Smooth muscle cell (in vitro differentiated cells): ENCODE measurements at regions not wholly inside any gene's neighbourhood (a gene's known extent, or its start where the extent isn't known, plus 50 kb on each side); places are given as distances from the start of the nearest gene placed in this dataset.
"Not testable (repeated sequence)": the region's sequence is repeated elsewhere in the genome, so short reads cannot be mapped to it uniquely, and the experiment has no call there.

Experiments used
- DNase-seq: peaks from one replicate; lab custom pipeline; 2025; ENCODE audit not compliant: unreplicated experiment; lab: John Stamatoyannopoulos, UW
- H2AFZ ChIP-seq: fragments of 200-600 bp; sonication (generic); 2 replicates; pipeline ENCODE4 v1.6.0; 2016; ENCODE audit warnings: antibody characterized with exemption, low read depth, mild to moderate bottlenecking
- H3F3A ChIP-seq: fragments of 200-600 bp; sonication (generic); 2 replicates; pipeline ENCODE4 v1.6.0; 2017; ENCODE audit warnings: antibody characterized with exemption, low read depth
- H3K27ac ChIP-seq: fragments of 200-600 bp; sonication (generic); 2 replicates; pipeline ENCODE4 v1.5.1; 2016; ENCODE audit warnings: low read depth, mild to moderate bottlenecking
- H3K27me3 ChIP-seq: fragments of 200-600 bp; sonication (generic); 2 replicates; pipeline ENCODE4 v1.6.1; 2016; ENCODE audit warnings: low read depth, mild to moderate bottlenecking
- H3K36me3 ChIP-seq: fragments of 200-600 bp; sonication (generic); 2 replicates; pipeline ENCODE4 v1.5.1; 2016; ENCODE audit warnings: low read depth
- H3K4me1 ChIP-seq: fragments of 200-600 bp; sonication (generic); 2 replicates; pipeline ENCODE4 v1.5.1; 2016; ENCODE audit warnings: low read depth
- H3K4me2 ChIP-seq: fragments of 200-600 bp; sonication (generic); 2 replicates; pipeline ENCODE4 v1.6.0; 2016; ENCODE audit warnings: mild to moderate bottlenecking
- H3K4me3 ChIP-seq: fragments of 200-600 bp; sonication (generic); 2 replicates; pipeline ENCODE4 v1.5.1; 2016; ENCODE audit warnings: mild to moderate bottlenecking
- H3K79me2 ChIP-seq: fragments of 200-600 bp; sonication (generic); 2 replicates; pipeline ENCODE4 v1.6.0; 2016; ENCODE audit warnings: low read depth, mild to moderate bottlenecking
- H3K9ac ChIP-seq: fragments of 200-600 bp; sonication (generic); 2 replicates; pipeline ENCODE4 v1.6.0; 2016; ENCODE audit warnings: low read depth
- H3K9me3 ChIP-seq: fragments of 200-600 bp; sonication (generic); replicated peaks from 2 replicates; pipeline ENCODE4 v1.5.1; 2016; ENCODE audit warnings: low read depth
- H4K20me1 ChIP-seq: fragments of 200-600 bp; sonication (generic); 2 replicates; pipeline ENCODE4 v1.6.0; 2016; ENCODE audit warnings: low read depth
- WGBS: methylation state at CpG from one replicate; pipeline ENCODE4 v1.1.7; 2016; ENCODE audit warnings: low lambda C conversion rate; 5-methylcytosine and 5-hydroxymethylcytosine counted together
- TF ChIP-seq, protein P1 (sequence below): fragments of 200-600 bp; sonication (generic); IDR thresholded peaks from 2 replicates; pipeline ENCODE4 v1.5.1; 2017; ENCODE audit warnings: borderline replicate concordance, mild to moderate bottlenecking, antibody characterized with exemption; ENCODE audit not compliant: insufficient read depth, poor library complexity, severe bottlenecking

- no peak for DNase-seq
- no peaks in the 10 kb centered on the region for H4K20me1 ChIP-seq
- H2AFZ ChIP-seq: no peak overlapping the region
- WGBS: 86% methylated on average over 2 of the region's 2 CpGs
- no peak overlapping the region for H3K27ac ChIP-seq
- no peaks in the 10 kb centered on the region for H3K36me3 ChIP-seq
- H3F3A ChIP-seq: no peaks in the 10 kb centered on the region
- no peak overlapping the region for H3K9ac ChIP-seq
- no peak overlapping the region for H3K4me2 ChIP-seq
- no peaks in the 10 kb centered on the region for H3K27me3 ChIP-seq
- no peaks in the 10 kb centered on the region for H3K9me3 ChIP-seq
- H3K4me1 ChIP-seq: no peaks in the 10 kb centered on the region
- no peak overlapping the region for H3K4me3 ChIP-seq
- TF ChIP-seq, protein P1, sequence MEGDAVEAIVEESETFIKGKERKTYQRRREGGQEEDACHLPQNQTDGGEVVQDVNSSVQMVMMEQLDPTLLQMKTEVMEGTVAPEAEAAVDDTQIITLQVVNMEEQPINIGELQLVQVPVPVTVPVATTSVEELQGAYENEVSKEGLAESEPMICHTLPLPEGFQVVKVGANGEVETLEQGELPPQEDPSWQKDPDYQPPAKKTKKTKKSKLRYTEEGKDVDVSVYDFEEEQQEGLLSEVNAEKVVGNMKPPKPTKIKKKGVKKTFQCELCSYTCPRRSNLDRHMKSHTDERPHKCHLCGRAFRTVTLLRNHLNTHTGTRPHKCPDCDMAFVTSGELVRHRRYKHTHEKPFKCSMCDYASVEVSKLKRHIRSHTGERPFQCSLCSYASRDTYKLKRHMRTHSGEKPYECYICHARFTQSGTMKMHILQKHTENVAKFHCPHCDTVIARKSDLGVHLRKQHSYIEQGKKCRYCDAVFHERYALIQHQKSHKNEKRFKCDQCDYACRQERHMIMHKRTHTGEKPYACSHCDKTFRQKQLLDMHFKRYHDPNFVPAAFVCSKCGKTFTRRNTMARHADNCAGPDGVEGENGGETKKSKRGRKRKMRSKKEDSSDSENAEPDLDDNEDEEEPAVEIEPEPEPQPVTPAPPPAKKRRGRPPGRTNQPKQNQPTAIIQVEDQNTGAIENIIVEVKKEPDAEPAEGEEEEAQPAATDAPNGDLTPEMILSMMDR: no peak
- H3K79me2 ChIP-seq: no peaks in the 10 kb centered on the region
Measured at GRCh38 chr3:147257944-147258343, 148.4 kb downstream of the ZIC4 start.

DNA sequence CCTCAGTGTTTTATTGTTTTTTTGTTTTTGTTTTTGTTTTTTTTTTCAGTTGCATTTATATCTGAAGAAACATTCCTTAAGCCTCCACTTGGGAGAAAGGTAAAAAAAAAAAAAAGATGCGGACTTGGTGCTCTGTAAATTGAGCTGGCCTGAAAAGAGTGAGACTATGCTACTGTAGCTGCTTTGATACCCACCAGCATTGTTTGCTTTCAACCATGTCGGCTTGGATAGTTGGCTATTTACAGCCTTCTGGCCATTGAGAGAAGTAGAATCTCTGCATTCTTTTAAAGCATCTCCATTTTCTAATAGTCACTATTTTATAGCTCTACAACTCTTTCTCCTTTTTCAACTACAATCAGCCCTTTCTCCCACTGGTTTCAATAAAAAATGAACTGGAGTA, 149.6 kb downstream of the ZIC4 start:
- Histone ChIP-seq H4K20me1 (no peaks in the 10 kb centered on the region), H3K4me2 (no peak overlapping the region), H3K36me3 (no peaks in the 10 kb centered on the region), H3K9me3 (no peaks in the 10 kb centered on the region), H3K27ac (no peak overlapping the region), H3K9ac (no peak overlapping the region), H2AFZ (no peak overlapping the region), H3F3A (no peaks in the 10 kb centered on the region), H3K79me2 (no peaks in the 10 kb centered on the region), H3K27me3 (no peaks in the 10 kb centered on the region), H3K4me1 (no peaks in the 10 kb centered on the region), H3K4me3 (no peak overlapping the region)
- 79% methylated on average over 2 of the region's 2 CpGs for whole genome bisulfite sequencing
- no peak for DNase-seq
- TF ChIP-seq, protein P1: no peak

DNA sequence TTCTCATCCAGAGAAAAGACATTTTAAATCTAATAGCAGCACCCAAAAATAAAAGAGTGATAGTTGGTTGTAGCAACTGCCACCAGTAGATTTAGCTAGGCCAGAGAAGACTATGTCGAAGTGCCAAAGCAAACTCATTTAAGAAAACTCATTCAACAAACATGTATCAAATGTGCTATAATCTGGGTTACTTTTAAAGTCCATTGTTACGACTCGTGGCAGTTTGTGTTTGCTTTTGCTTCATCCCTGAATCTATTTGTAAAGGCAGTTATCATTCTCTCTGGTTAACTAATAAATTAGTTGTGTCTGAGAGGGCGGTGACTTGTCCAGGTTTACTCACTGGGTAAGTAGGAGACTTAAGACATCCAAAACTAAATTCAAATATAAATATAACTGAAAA, 159.4 kb downstream of the ZIC4 start:
- Histone ChIP-seq H3F3A (no peaks in the 10 kb centered on the region), H3K4me3 (no peak overlapping the region), H4K20me1 (no peaks in the 10 kb centered on the region), H2AFZ (no peak overlapping the region), H3K9me3 (no peaks in the 10 kb centered on the region), H3K79me2 (no peaks in the 10 kb centered on the region), H3K9ac (no peak overlapping the region), H3K4me1 (no peaks in the 10 kb centered on the region), H3K27me3 (no peaks in the 10 kb centered on the region), H3K36me3 (no peaks in the 10 kb centered on the region), H3K4me2 (no peak overlapping the region), H3K27ac (no peak overlapping the region)
- 92% methylated on average over 4 of the region's 4 CpGs for WGBS
- TF ChIP-seq, protein P1: no peak
- no peak for DNase-seq

DNA sequence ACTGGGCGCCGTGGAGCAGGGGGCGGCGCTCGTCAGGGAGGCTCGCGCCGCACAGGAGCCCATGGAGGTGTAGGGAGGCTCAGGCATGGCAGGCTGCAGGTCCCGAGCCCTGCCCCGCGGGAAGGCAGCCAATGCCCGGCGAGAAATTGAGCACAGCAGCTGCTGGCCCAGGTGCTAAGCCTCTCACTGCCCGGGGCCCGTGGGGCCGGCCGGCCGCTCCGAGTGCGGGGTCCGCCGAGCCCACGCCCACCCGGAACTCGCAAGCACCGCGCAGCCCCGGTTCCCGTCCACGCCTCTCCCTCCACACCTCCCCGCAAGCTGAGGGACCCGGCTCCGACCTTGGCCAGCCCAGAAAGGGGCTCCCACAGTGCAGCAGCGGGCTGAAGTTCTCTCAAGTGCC, 160.7 kb downstream of the ZIC4 start:
- not testable (repeated sequence) for H3K4me3 ChIP-seq, H3K27ac ChIP-seq, H3F3A ChIP-seq, H3K9ac ChIP-seq, H3K4me2 ChIP-seq, H3K4me1 ChIP-seq, H3K27me3 ChIP-seq, H3K9me3 ChIP-seq, DNase-seq, H4K20me1 ChIP-seq, H3K36me3 ChIP-seq, H3K79me2 ChIP-seq, H2AFZ ChIP-seq
- WGBS: 92% methylated on average over 33 of the region's 34 CpGs

- not testable (repeated sequence) for H2AFZ ChIP-seq, H3K4me1 ChIP-seq, DNase-seq, H3K9me3 ChIP-seq, H4K20me1 ChIP-seq, H3K9ac ChIP-seq, H3K4me2 ChIP-seq, H3K36me3 ChIP-seq, H3K27me3 ChIP-seq, H3K27ac ChIP-seq, H3K79me2 ChIP-seq, H3F3A ChIP-seq, H3K4me3 ChIP-seq
- WGBS: 87% methylated on average over 10 of the region's 10 CpGs
Measured at GRCh38 chr3:147245022-147245421, 161.3 kb downstream of the ZIC4 start.
